B cell (primary cell): ENCODE measurements at regions not wholly inside any gene's neighbourhood (a gene's known extent, or its start where the extent isn't known, plus 50 kb on each side); places are given as distances from the start of the nearest gene placed in this dataset.

Experiments used
- ATAC-seq: fragments of 200-7000 bp; cut with Tn5 transposase; one replicate; pipeline ENCODE4 v1.10.0; 2021; ENCODE audit warnings: low read depth, mild to moderate bottlenecking, moderate number of reproducible peaks, moderate library complexity
- CTCF ChIA-PET: fragments of 350-600 bp; sonication (Branson Sonifier 250); formaldehyde crosslinking; loops from one replicate; lab custom pipeline; 2021; ENCODE audit warnings: antibody characterized with exemption, inconsistent platforms; lab: Charles Lee
- POLR2A ChIA-PET: fragments of 350-600 bp; sonication (Branson Sonifier 250); formaldehyde crosslinking; loops from one replicate; lab custom pipeline; 2021; ENCODE audit warnings: antibody characterized with exemption; lab: Charles Lee
- DNase-seq: peaks from one replicate; pipeline ENCODE4 v3.0.0; 2013
- H2AFZ ChIP-seq: 2 replicates; pipeline ENCODE4 v1.6.1; 2012; ENCODE audit warnings: mild to moderate bottlenecking, low read depth, low read length; ENCODE audit not compliant: insufficient read depth, poor library complexity, severe bottlenecking
- H3K27ac ChIP-seq, 2 donors: 1 replicate in 1 of 2; 2 replicates in 1 of 2; pipeline ENCODE4 v1.5.1; 2012 to 2013; ENCODE audit warnings: low read length in 2 of 2, mild to moderate bottlenecking in 2 of 2, moderate library complexity in 1 of 2
- H3K27me3 ChIP-seq, 4 experiments: fragments of 200-600 bp in 1 of 4; sonication (generic) in 1 of 4; replicated peaks in 1 of 4; 1 replicate in 2 of 4; 2 replicates in 2 of 4; pipeline versions ENCODE4 v1.6.1 to v1.7.0; 2013 to 2016; ENCODE audit warnings: low read length in 3 of 4, mild to moderate bottlenecking in 2 of 4, mixed read lengths in 1 of 4, moderate library complexity in 1 of 4; ENCODE audit not compliant: insufficient read depth in 4 of 4, control insufficient read depth in 3 of 4; ENCODE audit errors: control extremely low read depth in 1 of 4
- H3K36me3 ChIP-seq, 2 experiments: replicated peaks in 1 of 2; 1 replicate in 1 of 2; 2 replicates in 1 of 2; pipeline versions ENCODE4 v1.6.1 to v1.7.1; 2013; ENCODE audit warnings: low read length in 1 of 2; ENCODE audit not compliant: insufficient read depth in 2 of 2, control insufficient read depth in 1 of 2; ENCODE audit errors: control extremely low read depth in 1 of 2, extremely low read depth in 1 of 2
- H3K4me1 ChIP-seq, 2 donors: fragments of 200-600 bp in 1 of 2; sonication (generic) in 1 of 2; 1 replicate in 1 of 2; 2 replicates in 1 of 2; pipeline versions ENCODE4 v1.5.1 to v1.6.1; 2013 to 2017; ENCODE audit warnings: low read length in 2 of 2; ENCODE audit not compliant: control insufficient read depth in 2 of 2, insufficient read depth in 2 of 2
- H3K4me2 ChIP-seq: replicated peaks from 2 replicates; pipeline ENCODE3; 2012; ENCODE audit warnings: mild to moderate bottlenecking, low read depth, low read length; ENCODE audit not compliant: poor library complexity, severe bottlenecking
- H3K4me3 ChIP-seq, 5 experiments: fragments of 200-600 bp in 1 of 5; sonication (generic) in 1 of 5; 1 replicate in 3 of 5; 2 replicates in 2 of 5; pipeline versions ENCODE4 v1.5.1 to v1.7.0; 2011 to 2016; ENCODE audit warnings: low read length in 4 of 5, mild to moderate bottlenecking in 4 of 5, low read depth in 2 of 5, control low read depth in 1 of 5, moderate library complexity in 1 of 5; ENCODE audit not compliant: insufficient read depth in 1 of 5; ENCODE audit errors: control extremely low read depth in 1 of 5, extremely low read depth in 1 of 5
- H3K79me2 ChIP-seq: fragments of 200-600 bp; sonication (generic); one replicate; pipeline ENCODE4 v1.6.0; 2016; ENCODE audit warnings: low read length; ENCODE audit not compliant: control insufficient read depth, insufficient read depth
- H3K9ac ChIP-seq: fragments of 200-600 bp; sonication (generic); 2 replicates; pipeline ENCODE4 v1.6.1; 2017; ENCODE audit warnings: mild to moderate bottlenecking, low read length, moderate library complexity
- H3K9me3 ChIP-seq, 3 donors: one replicate each; pipeline versions ENCODE4 v1.6.1 to v1.7.1; 2013; ENCODE audit warnings: low read length in 2 of 3; ENCODE audit not compliant: control insufficient read depth in 2 of 3, insufficient read depth in 1 of 3; ENCODE audit errors: control extremely low read depth in 1 of 3
- H4K20me1 ChIP-seq: 2 replicates; pipeline ENCODE4 v1.6.0; 2012; ENCODE audit warnings: mild to moderate bottlenecking, low read length; ENCODE audit not compliant: insufficient read depth, control insufficient read depth, poor library complexity, severe bottlenecking
- H3K27ac Mint-ChIP-seq: one replicate; pipeline ENCODE4 v1.8.0; 2021; ENCODE audit warnings: mixed read lengths
- H3K27me3 Mint-ChIP-seq: one replicate; pipeline ENCODE4 v1.8.0; 2021; ENCODE audit warnings: mixed read lengths
- H3K4me1 Mint-ChIP-seq: one replicate; pipeline ENCODE4 v1.8.0; 2021; ENCODE audit warnings: mixed read lengths
- H3K4me3 Mint-ChIP-seq: one replicate; pipeline ENCODE4 v1.8.0; 2021; ENCODE audit warnings: mixed read lengths
- H3K9me3 Mint-ChIP-seq: one replicate; pipeline ENCODE4 v1.8.0; 2022; ENCODE audit warnings: mixed read lengths; ENCODE audit not compliant: insufficient read depth
- CTCF ChIP-seq: fragments of 200-600 bp; IDR thresholded peaks from one replicate; pipeline ENCODE4 v1.8.0; 2022; ENCODE audit warnings: antibody characterized with exemption, mild to moderate bottlenecking
- EZH2 ChIP-seq: IDR thresholded peaks from 2 replicates; pipeline ENCODE4 v1.6.1; 2012; ENCODE audit warnings: borderline replicate concordance, low read depth, mild to moderate bottlenecking, moderate library complexity, low read length; ENCODE audit not compliant: insufficient read depth, poor library complexity, severe bottlenecking
- WGBS: methylation state at CpG from one replicate; pipeline ENCODE4 v1.1.5; 2013; ENCODE audit warnings: missing lambda C conversion rate; ENCODE audit not compliant: insufficient coverage; 5-methylcytosine and 5-hydroxymethylcytosine counted together
- intact Hi-C: fragments of 100-400 bp; cut with micrococcal nuclease; formaldehyde crosslinking; loops from one replicate; pipeline ENCODE4 v1.10.0; 2022

GRCh38 chr7:155188821-155189581 is 108.7 kb upstream of the INSIG1 start:
- intact Hi-C loops: no loop called here
- CTCF ChIA-PET: interaction anchor here (0.6 to 4.0 kb wide), 13 partner anchors 11 to 343 kb away, joined by 3 to 50 read pairs (median 4); no protein-coding TSS in a partner anchor
- H3K9me3 ChIP-seq: peaks cover 5 to 32% (median 19%) of the 10 kb centered on the region in 3 donors
- POLR2A ChIA-PET: no interaction called here
- H3K4me2 ChIP-seq: no peak overlapping the region
- peaks cover 0 to 4% (median 2%) of the 10 kb centered on the region in 4 experiments for H3K27me3 ChIP-seq
- DNase-seq (no peak), ATAC-seq (no peak)
- no peaks in the 10 kb centered on the region for H4K20me1 ChIP-seq
- no peaks in the 10 kb centered on the region for H3K79me2 ChIP-seq
- H2AFZ ChIP-seq: no peak overlapping the region
- no peak for TF ChIP-seq CTCF
- TF ChIP-seq EZH2: no peak
- H3K27me3 Mint-ChIP-seq: peaks cover 10% of the 10 kb centered on the region
- H3K4me3 ChIP-seq: no peak overlapping the region
- H3K27ac ChIP-seq: no peak overlapping the region
- no peak overlapping the region for H3K9ac ChIP-seq
- 82% methylated on average over 13 of the region's 13 CpGs for WGBS
- peaks cover 2% of the 10 kb centered on the region for H3K4me1 Mint-ChIP-seq
- H3K4me3 Mint-ChIP-seq: no peak overlapping the region
- H3K27ac Mint-ChIP-seq: no peak overlapping the region
- H3K4me1 ChIP-seq: peaks cover 4 to 5% of the 10 kb centered on the region in 2 donors
- peaks cover 10% of the 10 kb centered on the region for H3K9me3 Mint-ChIP-seq
- H3K36me3 ChIP-seq: no peaks in the 10 kb centered on the region

GRCh38 chr7:155189590-155189989 is 108.1 kb upstream of the INSIG1 start:
- CTCF ChIA-PET: interaction anchor here (0.6 to 4.0 kb wide), 14 partner anchors 10 to 343 kb away, joined by 3 to 50 read pairs (median 4); no protein-coding TSS in a partner anchor
- intact Hi-C loops: no loop called here
- no peak overlapping the region for H3K27ac Mint-ChIP-seq

More at GRCh38 chr7:155189590-155189989, 108.1 kb upstream of the INSIG1 start:
- POLR2A ChIA-PET: no interaction called here
- Mint-ChIP-seq H3K4me1 (peaks cover 2% of the 10 kb centered on the region), H3K27me3 (peaks cover 10% of the 10 kb centered on the region), H3K4me3 (no peak overlapping the region), H3K9me3 (peaks cover 10% of the 10 kb centered on the region)
- no peak for ATAC-seq
- H3K4me1 ChIP-seq: peaks cover 4 to 5% of the 10 kb centered on the region in 2 donors
- H3K27ac ChIP-seq: no peak overlapping the region
- DNase-seq: no peak
- H3K9me3 ChIP-seq: peaks cover 5 to 29% (median 15%) of the 10 kb centered on the region in 3 donors
- H3K4me2 ChIP-seq: no peak overlapping the region
- no peaks in the 10 kb centered on the region for H3K79me2 ChIP-seq
- no peaks in the 10 kb centered on the region for H3K36me3 ChIP-seq
- no peak overlapping the region for H3K9ac ChIP-seq
- no peaks in the 10 kb centered on the region for H4K20me1 ChIP-seq
- TF ChIP-seq EZH2: no peak
- TF ChIP-seq CTCF: no peak
- H3K4me3 ChIP-seq: no peak overlapping the region
- H3K27me3 ChIP-seq: peaks cover 0 to 4% (median 2%) of the 10 kb centered on the region in 4 experiments
- no peak overlapping the region for H2AFZ ChIP-seq
- WGBS: 91% methylated on average over 12 of the region's 13 CpGs
